ENCODE measurements at regions not wholly inside any gene's neighbourhood (a gene's known extent, or its start where the extent isn't known, plus 50 kb on each side); places are given as distances from the start of the nearest gene placed in this dataset. TPM values are rescaled to one million over a fixed set of nuclear protein-coding genes. Genes with fewer than 3 reads are reported as not detected.

- Histone ChIP-seq H3K4me1 (no peaks in the 10 kb centered on the region), H3K4me3 (no peak overlapping the region), H3K36me3 (no peaks in the 10 kb centered on the region), H3K27ac (no peak overlapping the region), H3K9me3 (no peaks in the 10 kb centered on the region), H3K27me3 (no peaks in the 10 kb centered on the region)
- intact Hi-C loops (cut with DNase I): no loop called here
- DNase-seq (ENCODE audit: extremely low spot score in 2 of 2): no peak
- TF ChIP-seq CTCF (IDR thresholded peaks at IDR 0.05): no peak
- TF ChIP-seq POLR2A (IDR thresholded peaks at IDR 0.05): no peak
- TF ChIP-seq POLR2AphosphoS5 (IDR thresholded peaks at IDR 0.05; ENCODE audit: insufficient read depth in 1 of 2, low read depth in 1 of 2): no peak
These were observed 207.4 kb downstream of the EPHA4 start for GRCh38 chr2:221364672-221365071.

Small RNA genes lying in the stretch of these regions (microRNA-seq; reads per million reads assigned to microRNA genes)
- gene MIR4268 (ENCODE audit: borderline number of aligned reads, borderline replicate concordance): not detected

Small RNA genes lying in the stretch of these regions (small RNA-seq; reads per million reads assigned to genes)
- gene AC011233.1 (not detected), gene MIR4268 (not detected)
